ENCODE measurements at regions not wholly inside any gene's neighbourhood (a gene's known extent, or its start where the extent isn't known, plus 50 kb on each side); places are given as distances from the start of the nearest gene placed in this dataset.
"Not testable (repeated sequence)": the region's sequence is repeated elsewhere in the genome, so short reads cannot be mapped to it uniquely, and the experiment has no call there.

DNA sequence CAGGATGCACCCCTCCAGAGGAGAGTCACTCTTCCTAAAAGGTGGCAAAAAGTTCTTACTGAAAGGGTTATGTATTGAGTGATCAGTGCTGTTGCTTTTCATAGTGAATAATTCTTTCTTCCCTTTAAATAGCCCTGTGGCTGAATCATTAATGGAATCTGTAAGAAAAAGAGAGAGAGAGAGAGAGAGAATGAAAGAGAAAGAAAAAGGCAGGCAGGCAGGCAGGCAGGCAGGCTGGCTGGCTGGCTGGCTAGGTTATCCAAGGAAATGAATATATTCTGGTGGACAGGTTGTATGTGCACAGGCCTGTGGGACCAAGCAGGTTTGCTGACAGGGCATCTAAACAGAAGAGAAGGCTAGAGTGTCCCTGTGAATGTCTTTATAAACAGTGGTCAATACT is 100.5 kb downstream of the DLEU7 start:
- H3K4me3 ChIP-seq (ENCODE audit: low read depth in 1 of 2, low read length in 2 of 2) = no peak overlapping the region
- no peak overlapping the region for H3K27ac ChIP-seq (ENCODE audit: low read length)
- H3K9me3 ChIP-seq (ENCODE audit: control insufficient read depth in 1 of 2, low read length in 2 of 2) = no peaks in the 10 kb centered on the region
- H3K4me1 ChIP-seq (ENCODE audit: control insufficient read depth in 1 of 2, insufficient read depth in 2 of 2, low read length in 2 of 2) = no peaks in the 10 kb centered on the region
- no peaks in the 10 kb centered on the region for H3K27me3 ChIP-seq (ENCODE audit: low read depth, low read length)
- no peaks in the 10 kb centered on the region for H3K36me3 ChIP-seq (ENCODE audit: control insufficient read depth in 1 of 2, insufficient read depth in 2 of 2, low read length in 2 of 2)

DNA sequence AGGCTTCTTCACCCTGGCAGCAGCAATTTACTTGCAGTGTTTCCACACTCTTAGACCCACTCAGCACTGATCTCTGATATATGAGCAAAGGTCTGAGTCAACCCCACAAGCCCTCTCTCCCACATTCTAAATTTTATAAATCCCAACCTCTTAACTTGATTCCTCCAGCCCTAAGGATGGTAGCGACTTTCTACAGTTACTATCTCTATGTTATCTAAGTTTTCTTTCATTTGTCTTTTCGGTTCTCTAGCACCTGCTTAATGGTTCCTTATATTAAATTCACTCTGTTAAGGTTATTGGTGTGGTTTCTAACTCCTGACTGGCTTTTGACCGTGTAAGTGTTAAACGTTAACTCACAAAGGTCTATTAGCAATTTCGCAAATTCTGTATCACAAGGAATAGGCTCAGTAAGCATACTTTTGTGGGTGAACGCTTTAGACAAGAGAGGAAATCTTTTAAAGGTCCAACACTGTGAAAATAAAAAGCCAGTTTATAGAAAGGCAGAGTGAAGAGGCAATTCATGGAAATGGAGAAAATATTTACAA is 99.3 kb downstream of the DLEU7 start:
- Histone ChIP-seq H3K27me3 (ENCODE audit: low read depth, low read length) (no peaks in the 10 kb centered on the region), H3K36me3 (ENCODE audit: control insufficient read depth in 1 of 2, insufficient read depth in 2 of 2, low read length in 2 of 2) (no peaks in the 10 kb centered on the region), H3K9me3 (ENCODE audit: control insufficient read depth in 1 of 2, low read length in 2 of 2) (no peaks in the 10 kb centered on the region), H3K4me1 (ENCODE audit: control insufficient read depth in 1 of 2, insufficient read depth in 2 of 2, low read length in 2 of 2) (no peaks in the 10 kb centered on the region), H3K27ac (ENCODE audit: low read length) (no peak overlapping the region), H3K4me3 (ENCODE audit: low read depth in 1 of 2, low read length in 2 of 2) (no peak overlapping the region)

DNA sequence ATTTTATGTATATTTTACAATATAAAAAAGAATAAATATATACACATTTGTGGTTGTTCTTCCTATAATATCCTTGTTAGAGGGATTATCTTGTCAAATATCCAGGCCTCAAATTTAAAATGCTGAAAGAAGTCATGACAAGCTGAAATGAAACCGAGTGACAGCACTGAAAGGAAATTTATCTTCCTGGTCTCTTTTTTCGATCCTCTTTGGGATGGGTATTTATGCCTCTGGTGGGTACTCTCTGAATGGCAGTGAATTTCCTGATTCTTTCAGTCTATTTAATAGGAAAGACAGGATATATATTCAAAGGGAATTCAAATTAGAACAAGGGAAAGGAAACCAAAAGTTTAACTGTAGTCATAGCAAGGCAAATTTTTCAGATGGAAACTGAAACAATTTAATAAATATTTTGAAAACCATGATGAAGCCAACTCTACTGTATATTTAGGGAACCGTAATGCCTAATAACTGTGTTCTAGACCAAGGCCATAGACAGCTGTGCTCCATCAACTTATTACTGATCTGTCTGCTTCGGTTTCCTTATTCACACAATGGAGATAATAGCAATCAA is 97.9 kb downstream of the DLEU7 start:
- no peaks in the 10 kb centered on the region for H3K27me3 ChIP-seq (ENCODE audit: low read depth, low read length)
- H3K36me3 ChIP-seq (ENCODE audit: control insufficient read depth in 1 of 2, insufficient read depth in 2 of 2, low read length in 2 of 2) = no peaks in the 10 kb centered on the region
- no peak overlapping the region for H3K4me3 ChIP-seq (ENCODE audit: low read depth in 1 of 2, low read length in 2 of 2)
- H3K27ac ChIP-seq (ENCODE audit: low read length) = no peak overlapping the region
- no peaks in the 10 kb centered on the region for H3K9me3 ChIP-seq (ENCODE audit: control insufficient read depth in 1 of 2, low read length in 2 of 2)
- no peaks in the 10 kb centered on the region for H3K4me1 ChIP-seq (ENCODE audit: control insufficient read depth in 1 of 2, insufficient read depth in 2 of 2, low read length in 2 of 2)

DNA sequence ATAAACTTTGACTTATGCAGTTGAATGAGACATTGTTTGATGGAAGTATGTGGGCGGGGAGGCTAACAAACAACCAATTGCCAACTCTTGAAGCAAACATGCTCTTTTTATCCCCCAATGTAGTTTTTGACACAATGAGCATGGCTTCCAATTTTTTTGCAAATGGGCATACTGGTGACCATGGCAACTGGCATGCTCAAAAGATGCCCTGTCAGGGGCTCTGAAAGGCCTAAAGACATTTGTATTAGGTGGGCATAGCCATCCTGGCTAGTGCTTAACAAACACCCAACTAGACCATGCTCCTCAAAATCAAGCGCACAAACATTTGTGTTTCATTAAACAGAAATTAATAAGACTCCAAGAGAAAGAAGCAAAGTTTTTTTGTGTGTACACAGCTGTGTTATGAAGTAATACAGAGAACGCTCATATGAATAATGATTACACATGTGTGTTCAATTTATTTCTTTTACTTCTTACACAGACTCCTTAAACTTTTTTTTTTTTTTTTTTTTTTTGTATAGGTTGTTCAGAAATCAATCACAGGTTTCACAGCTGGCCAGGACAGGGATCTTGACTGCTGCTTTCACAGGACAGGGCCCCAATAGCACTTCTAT is 95.6 kb downstream of the DLEU7 start:
- Histone ChIP-seq H3K27me3 (ENCODE audit: low read depth, low read length) (no peaks in the 10 kb centered on the region), H3K27ac (ENCODE audit: low read length) (no peak overlapping the region), H3K4me3 (ENCODE audit: low read depth in 1 of 2, low read length in 2 of 2) (no peak overlapping the region)

DNA sequence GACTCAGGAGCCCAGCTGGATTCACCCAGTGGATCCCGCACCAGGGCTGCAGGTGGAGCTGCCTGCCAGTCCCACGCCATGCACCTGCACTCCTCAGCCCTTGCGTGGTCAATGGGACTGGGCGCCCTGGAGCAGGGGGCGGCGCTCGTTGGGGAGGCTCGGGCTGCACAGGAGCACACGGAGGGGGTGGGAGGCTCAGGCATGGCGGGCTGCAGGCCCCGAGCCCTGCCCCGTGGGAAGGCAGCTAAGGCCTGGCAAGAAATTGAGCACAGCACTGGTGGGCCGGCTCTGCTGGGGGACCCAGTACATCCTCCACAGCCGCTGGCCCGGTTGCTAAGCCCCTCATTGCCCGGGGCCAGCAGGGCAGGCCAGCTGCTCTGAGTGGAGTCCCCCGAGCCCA is 90.3 kb downstream of the DLEU7 start:
- H3K27ac ChIP-seq (ENCODE audit: low read length); H3K36me3 ChIP-seq (ENCODE audit: control insufficient read depth in 1 of 2, insufficient read depth in 2 of 2, low read length in 2 of 2); H3K9me3 ChIP-seq (ENCODE audit: control insufficient read depth in 1 of 2, low read length in 2 of 2); H3K4me3 ChIP-seq (ENCODE audit: low read depth in 1 of 2, low read length in 2 of 2); H3K27me3 ChIP-seq (ENCODE audit: low read depth, low read length); H3K4me1 ChIP-seq (ENCODE audit: control insufficient read depth in 1 of 2, insufficient read depth in 2 of 2, low read length in 2 of 2): not testable (repeated sequence)

More for the DNA sequence above, 95.6 kb downstream of the DLEU7 start:
- no peaks in the 10 kb centered on the region for H3K36me3 ChIP-seq (ENCODE audit: control insufficient read depth in 1 of 2, insufficient read depth in 2 of 2, low read length in 2 of 2)
- no peaks in the 10 kb centered on the region for H3K4me1 ChIP-seq (ENCODE audit: control insufficient read depth in 1 of 2, insufficient read depth in 2 of 2, low read length in 2 of 2)
- H3K9me3 ChIP-seq (ENCODE audit: control insufficient read depth in 1 of 2, low read length in 2 of 2) = no peaks in the 10 kb centered on the region

DNA sequence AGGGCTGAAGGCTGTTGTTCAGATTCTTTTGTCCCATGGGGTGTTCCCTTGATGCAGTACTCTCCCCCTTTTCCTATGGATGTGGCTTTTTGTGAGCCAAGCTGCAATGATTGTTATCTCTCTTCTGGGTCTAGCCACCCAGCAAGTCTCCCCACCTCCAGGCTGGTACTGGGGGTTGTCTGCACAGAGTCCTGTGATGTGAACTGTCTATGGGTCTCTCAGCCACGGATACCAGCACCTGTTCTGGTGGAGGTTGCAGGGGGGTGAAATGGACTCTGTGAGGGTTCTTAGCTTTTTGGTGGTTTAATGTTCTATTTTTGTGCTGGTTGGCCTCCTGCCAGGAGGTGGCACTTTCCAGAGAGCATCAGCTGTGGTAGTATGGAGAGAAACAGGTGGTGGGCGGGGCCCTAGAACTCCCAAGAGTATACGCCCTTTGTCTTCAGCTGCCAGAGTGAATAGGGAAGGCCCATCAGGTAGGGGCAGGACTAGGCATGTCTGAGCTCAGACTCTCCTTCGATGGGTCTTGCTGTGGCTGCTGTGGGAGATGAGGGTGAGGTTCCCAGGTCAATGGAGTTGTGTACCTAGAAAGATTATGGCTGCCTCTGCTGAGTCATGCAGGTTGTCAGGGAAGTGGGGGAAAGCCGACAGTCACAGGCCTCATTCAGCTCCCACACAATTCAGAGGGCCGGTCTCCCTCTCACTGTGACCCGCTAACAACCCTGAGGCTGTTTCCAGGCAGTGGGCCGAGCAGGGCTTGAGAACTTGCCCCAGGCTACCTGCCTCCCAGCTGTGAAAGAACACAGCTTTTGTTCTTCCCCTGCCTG is 87.4 kb downstream of the DLEU7 start:
- not testable (repeated sequence) for H3K9me3 ChIP-seq (ENCODE audit: control insufficient read depth in 1 of 2, low read length in 2 of 2); H3K27me3 ChIP-seq (ENCODE audit: low read depth, low read length); H3K36me3 ChIP-seq (ENCODE audit: control insufficient read depth in 1 of 2, insufficient read depth in 2 of 2, low read length in 2 of 2); H3K4me1 ChIP-seq (ENCODE audit: control insufficient read depth in 1 of 2, insufficient read depth in 2 of 2, low read length in 2 of 2); H3K27ac ChIP-seq (ENCODE audit: low read length); H3K4me3 ChIP-seq (ENCODE audit: low read depth in 1 of 2, low read length in 2 of 2)

DNA sequence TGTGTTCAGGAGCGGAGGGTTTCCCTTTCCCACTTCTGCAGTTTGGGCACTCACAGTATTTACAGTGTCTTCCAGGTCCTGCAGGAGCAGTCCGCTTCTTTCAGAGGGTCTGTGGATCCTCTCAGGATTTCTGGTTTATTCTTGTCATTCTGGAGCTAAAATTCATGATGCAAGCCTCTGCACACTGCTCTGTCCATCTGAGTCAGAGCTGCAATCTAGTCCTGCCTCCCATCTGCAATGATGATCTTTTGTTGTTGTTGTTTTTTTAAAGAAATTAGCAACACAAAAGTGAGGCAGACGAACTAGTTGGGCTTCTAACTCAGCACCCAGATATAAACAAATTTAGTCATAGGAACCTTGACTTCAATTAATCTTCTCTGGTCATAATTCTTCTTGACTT is 86.5 kb downstream of the DLEU7 start:
- no peaks in the 10 kb centered on the region for H3K27me3 ChIP-seq (ENCODE audit: low read depth, low read length)
- no peaks in the 10 kb centered on the region for H3K36me3 ChIP-seq (ENCODE audit: control insufficient read depth in 1 of 2, insufficient read depth in 2 of 2, low read length in 2 of 2)
- no peaks in the 10 kb centered on the region for H3K4me1 ChIP-seq (ENCODE audit: control insufficient read depth in 1 of 2, insufficient read depth in 2 of 2, low read length in 2 of 2)
- no peak overlapping the region for H3K27ac ChIP-seq (ENCODE audit: low read length)
- peaks cover 0 to 6% of the 10 kb centered on the region in 2 donors for H3K9me3 ChIP-seq (ENCODE audit: control insufficient read depth in 1 of 2, low read length in 2 of 2)
- H3K4me3 ChIP-seq (ENCODE audit: low read depth in 1 of 2, low read length in 2 of 2) = no peak overlapping the region

DNA sequence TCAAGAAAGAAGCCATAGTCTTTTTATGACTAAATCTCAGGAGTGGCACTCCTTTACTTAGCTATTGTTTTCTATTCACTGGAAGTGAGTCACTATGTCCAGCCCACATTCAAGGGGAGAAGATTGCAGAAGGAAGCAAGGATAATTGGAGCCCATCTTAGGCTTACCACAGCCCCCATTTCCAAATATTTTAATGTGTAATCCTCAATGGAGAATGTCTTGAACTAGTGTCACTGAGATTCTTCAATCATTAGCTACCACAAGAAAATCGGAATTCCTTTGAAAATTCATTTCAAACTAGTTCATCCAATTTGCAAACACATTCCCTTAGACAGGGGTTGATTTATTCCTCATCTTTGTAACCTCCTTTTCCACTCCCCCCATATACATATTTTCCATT is 84.7 kb downstream of the DLEU7 start:
- H3K36me3 ChIP-seq (ENCODE audit: control insufficient read depth in 1 of 2, insufficient read depth in 2 of 2, low read length in 2 of 2) = no peaks in the 10 kb centered on the region
- no peak overlapping the region for H3K4me3 ChIP-seq (ENCODE audit: low read depth in 1 of 2, low read length in 2 of 2)
- peaks cover 0 to 6% of the 10 kb centered on the region in 2 donors for H3K9me3 ChIP-seq (ENCODE audit: control insufficient read depth in 1 of 2, low read length in 2 of 2)
- no peak overlapping the region for H3K27ac ChIP-seq (ENCODE audit: low read length)
- no peaks in the 10 kb centered on the region for H3K27me3 ChIP-seq (ENCODE audit: low read depth, low read length)
- H3K4me1 ChIP-seq (ENCODE audit: control insufficient read depth in 1 of 2, insufficient read depth in 2 of 2, low read length in 2 of 2) = no peaks in the 10 kb centered on the region

DNA sequence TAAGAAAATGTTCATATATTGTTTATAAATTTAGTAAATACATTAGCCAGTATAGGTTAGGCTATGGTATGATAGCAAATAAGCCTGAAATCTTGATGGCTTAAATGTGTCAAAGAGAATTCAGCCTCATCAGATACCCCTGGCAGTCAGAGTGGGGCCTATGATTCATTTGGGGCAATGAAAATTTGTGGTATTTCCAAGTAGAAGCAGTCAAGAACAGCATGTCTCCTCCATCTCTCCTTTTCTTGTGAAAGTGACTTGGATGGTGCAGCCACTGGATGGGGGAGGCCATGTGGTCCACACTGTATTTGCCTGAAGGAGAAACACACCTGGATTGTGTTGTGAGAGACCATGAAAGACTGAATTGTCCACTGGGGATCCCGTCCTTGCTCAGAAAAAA is 82.7 kb downstream of the DLEU7 start:
- Histone ChIP-seq H3K4me1 (ENCODE audit: control insufficient read depth in 1 of 2, insufficient read depth in 2 of 2, low read length in 2 of 2) (no peaks in the 10 kb centered on the region), H3K36me3 (ENCODE audit: control insufficient read depth in 1 of 2, insufficient read depth in 2 of 2, low read length in 2 of 2) (no peaks in the 10 kb centered on the region), H3K4me3 (ENCODE audit: low read depth in 1 of 2, low read length in 2 of 2) (no peak overlapping the region), H3K27me3 (ENCODE audit: low read depth, low read length) (no peaks in the 10 kb centered on the region), H3K27ac (ENCODE audit: low read length) (no peak overlapping the region), H3K9me3 (ENCODE audit: control insufficient read depth in 1 of 2, low read length in 2 of 2) (peaks cover 0 to 6% of the 10 kb centered on the region in 2 donors)

DNA sequence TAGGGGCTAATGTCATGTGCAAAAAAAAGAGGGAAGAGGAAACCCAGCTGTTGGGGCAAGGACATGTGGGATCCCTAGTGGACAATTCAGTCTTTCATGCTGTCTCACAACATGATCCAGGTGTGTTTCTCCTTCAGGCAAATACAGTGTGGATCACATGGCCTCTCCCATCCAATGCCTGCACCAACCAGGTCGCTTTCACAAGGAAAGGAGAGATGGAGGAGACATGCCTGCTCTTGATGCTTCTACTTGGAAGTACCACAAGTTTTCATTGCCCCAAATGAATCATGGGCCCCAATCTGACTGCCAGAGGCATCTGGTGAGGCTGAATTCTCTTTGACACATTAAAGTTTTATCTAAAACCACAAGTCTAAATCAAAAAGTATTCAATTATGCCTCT is 82.1 kb downstream of the DLEU7 start:
- Histone ChIP-seq H3K36me3 (ENCODE audit: control insufficient read depth in 1 of 2, insufficient read depth in 2 of 2, low read length in 2 of 2) (no peaks in the 10 kb centered on the region), H3K27me3 (ENCODE audit: low read depth, low read length) (no peaks in the 10 kb centered on the region), H3K9me3 (ENCODE audit: control insufficient read depth in 1 of 2, low read length in 2 of 2) (peaks cover 0 to 6% of the 10 kb centered on the region in 2 donors), H3K4me1 (ENCODE audit: control insufficient read depth in 1 of 2, insufficient read depth in 2 of 2, low read length in 2 of 2) (no peaks in the 10 kb centered on the region), H3K27ac (ENCODE audit: low read length) (no peak overlapping the region), H3K4me3 (ENCODE audit: low read depth in 1 of 2, low read length in 2 of 2) (no peak overlapping the region)

DNA sequence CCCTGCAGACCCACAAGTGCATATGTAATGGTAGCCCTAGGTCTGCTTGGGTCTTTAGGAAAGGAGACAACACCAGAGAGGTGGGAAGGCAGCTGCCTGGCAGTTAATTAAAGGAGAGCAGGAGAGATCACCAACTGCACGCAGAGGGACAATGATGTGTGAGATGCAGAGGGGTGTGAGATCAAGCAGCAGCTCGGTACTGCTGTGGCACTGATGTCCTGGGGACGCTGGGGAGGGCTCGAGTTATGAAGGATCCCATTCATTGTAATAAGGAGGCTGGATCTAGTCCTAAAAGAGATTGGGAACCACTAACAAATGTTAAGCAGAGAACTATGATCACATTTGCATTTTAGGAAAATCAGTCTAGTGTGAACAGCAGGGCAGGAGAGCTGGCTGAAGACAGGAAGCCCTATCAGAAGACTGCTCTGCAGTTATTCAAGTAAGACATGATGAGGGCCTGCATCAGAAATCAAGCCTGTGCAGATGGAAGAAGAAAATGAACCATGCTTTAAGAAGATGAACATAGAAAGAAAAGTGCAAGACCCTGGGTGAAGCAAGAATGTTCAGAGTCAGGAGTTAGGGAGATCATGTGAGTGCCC is 80.4 kb downstream of the DLEU7 start:
- peaks cover 0 to 6% of the 10 kb centered on the region in 2 donors for H3K9me3 ChIP-seq (ENCODE audit: control insufficient read depth in 1 of 2, low read length in 2 of 2)
- no peaks in the 10 kb centered on the region for H3K4me1 ChIP-seq (ENCODE audit: control insufficient read depth in 1 of 2, insufficient read depth in 2 of 2, low read length in 2 of 2)
- no peaks in the 10 kb centered on the region for H3K27me3 ChIP-seq (ENCODE audit: low read depth, low read length)
- H3K27ac ChIP-seq (ENCODE audit: low read length) = no peak overlapping the region
- no peak overlapping the region for H3K4me3 ChIP-seq (ENCODE audit: low read depth in 1 of 2, low read length in 2 of 2)
- H3K36me3 ChIP-seq (ENCODE audit: control insufficient read depth in 1 of 2, insufficient read depth in 2 of 2, low read length in 2 of 2) = no peaks in the 10 kb centered on the region

All from muscle layer of duodenum (tissue), 2 donors.